NK-92 treated with Interleukin-12 subunit alpha and Interleukin-12 subunit beta, amount 100 ng/mL, for 24 hours (cell line): ENCODE measurements at regions not wholly inside any gene's neighbourhood (a gene's known extent, or its start where the extent isn't known, plus 50 kb on each side); places are given as distances from the start of the nearest gene placed in this dataset.

ENCODE experiments used
- DNase-seq: peaks from one replicate; lab custom pipeline; 2025; lab: John Stamatoyannopoulos, UW

DNA sequence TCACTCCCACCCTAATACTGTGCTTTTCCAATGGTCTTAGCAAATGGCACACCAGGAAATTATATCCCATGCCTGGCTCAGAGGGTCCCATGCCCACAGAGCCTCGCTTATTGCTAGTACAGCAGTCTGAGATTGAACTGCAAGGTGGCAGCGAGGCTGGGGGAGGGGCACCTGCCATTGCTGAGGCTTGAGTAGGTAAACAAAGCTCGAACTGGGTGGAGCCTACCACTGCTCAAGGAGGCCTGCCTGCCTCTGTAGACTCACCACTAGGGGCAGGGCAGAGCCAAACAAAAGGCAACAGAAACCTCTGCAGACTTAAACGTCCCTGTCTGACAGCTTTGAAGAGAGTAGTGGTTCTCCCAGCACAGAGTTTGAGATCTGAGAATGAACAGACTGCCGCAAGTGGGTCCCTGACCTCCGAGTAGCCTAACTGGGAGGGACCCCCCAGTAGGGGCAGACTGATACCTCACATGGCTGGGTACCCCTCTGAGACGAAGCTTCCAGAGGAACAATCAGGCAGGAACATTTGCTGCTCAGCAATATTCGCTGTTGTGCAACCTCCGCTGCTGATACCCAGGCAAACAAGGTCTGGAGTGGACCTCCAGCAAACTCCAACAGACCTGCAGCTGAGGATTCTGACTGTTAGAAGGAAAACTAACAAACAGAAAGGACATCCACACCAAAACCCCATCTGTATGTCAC is 150.7 kb upstream of the FOXA2 start:
- peak; percentile 19 for DNase-seq

DNA sequence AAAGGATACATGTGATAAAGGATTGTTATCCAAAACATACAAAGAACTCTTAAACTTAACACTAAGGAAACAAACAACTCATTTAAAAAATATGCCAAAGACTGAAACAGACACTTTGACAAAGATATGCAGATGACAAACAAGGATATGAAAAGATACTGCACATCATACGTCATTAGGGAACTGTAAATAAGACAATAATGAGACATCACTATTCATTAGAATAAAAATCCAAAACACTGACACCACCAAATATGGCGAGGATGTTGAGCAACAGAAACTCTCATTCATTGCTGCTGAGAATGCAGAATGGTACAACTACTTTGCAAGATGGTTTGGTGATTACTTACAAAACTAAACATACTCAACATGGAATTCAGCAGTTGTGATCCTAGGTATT is 156.5 kb upstream of the FOXA2 start:
- no peak for DNase-seq

DNA sequence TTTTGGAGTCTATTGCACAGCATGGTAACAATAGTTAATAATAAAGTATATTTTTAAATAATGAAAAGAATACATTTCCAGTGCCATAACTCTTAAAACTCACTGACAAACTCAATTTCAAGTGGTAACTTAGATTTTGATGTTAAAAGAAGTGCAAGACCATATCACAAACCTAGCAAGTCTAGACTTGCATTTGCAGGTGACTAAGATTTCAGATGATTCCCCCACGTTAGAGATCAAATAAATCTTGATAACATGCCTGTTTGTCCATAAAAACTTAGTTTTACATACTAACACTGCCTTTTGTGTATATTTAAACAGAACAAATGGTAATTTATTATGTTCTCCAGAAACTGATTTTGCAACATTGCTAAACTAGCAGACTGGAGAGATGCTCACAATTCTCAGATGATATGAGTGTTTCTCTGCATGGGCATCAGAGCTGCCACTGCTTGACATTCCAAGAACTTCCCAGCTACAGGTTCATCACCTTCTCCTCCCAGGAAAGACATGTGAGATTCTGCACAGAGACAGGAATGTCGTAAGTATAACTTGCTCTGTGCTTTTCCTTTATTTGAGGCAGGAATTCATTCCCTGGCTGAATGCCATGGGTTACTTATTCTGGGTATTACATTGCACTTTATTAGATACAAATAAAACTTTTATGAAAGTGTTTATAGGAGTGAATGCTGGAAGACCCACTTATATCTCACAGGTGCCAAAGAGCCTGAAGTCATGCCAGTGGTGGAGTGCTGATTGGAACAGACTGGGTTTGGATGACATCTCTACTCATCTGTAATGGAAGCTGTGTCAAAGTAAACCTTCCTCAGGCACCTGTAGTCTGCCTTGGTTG is 160.2 kb upstream of the FOXA2 start:
- no peak for DNase-seq

DNA sequence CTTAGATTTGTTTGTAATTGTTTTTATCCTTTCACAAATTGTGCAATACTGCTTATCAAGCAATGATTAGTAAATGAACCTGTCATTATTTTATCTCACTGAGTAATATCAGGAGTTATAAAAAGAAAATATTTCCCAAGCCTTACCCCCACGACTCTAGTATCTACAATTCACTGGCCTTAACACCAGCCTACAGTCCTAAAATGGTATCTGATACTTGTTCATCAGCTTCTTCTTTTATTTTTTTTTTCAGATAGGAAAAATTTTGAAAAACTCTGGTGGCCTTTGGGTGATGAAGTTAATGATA is 160.8 kb upstream of the FOXA2 start:
- DNase-seq = no peak

DNA sequence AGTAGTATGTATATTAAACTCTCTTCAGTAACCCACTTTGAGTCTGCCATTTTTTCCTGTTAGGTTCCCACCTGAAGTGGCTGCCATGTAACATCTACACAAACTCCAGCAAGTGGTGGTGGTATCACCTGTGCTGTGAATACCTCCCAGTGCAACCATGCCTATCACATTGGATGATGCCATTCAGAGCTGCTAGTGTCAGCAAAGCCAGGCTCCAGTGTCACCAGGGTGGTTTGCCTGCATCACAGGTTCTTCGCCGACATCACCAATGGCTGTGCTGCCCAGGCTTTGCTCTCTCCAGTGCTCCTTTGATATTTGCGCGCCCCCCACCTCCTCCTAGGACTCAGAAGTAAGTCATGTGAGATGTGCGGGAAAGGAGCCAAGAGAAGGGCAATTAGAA is 162.6 kb upstream of the FOXA2 start:
- DNase-seq = no peak

DNA sequence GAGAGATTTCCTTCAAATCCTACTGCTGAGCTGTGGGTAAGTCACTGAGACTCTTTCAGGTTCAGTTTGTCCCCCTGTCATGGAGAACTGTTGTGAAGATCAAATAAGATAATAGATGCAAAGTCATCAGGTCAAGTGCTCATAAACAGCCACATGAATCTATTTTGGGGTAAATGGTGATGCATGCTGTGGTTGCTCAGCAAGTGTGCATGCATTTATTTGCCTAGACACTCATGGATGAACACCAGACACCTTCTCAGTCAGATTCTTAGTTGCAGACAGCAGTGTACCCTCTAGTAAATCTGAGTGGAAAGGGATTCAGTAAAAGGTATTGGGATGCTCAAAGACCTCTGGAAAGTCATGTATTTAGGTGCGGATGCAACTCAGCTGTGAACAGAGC is 168.0 kb upstream of the FOXA2 start:
- DNase-seq = no peak

DNA sequence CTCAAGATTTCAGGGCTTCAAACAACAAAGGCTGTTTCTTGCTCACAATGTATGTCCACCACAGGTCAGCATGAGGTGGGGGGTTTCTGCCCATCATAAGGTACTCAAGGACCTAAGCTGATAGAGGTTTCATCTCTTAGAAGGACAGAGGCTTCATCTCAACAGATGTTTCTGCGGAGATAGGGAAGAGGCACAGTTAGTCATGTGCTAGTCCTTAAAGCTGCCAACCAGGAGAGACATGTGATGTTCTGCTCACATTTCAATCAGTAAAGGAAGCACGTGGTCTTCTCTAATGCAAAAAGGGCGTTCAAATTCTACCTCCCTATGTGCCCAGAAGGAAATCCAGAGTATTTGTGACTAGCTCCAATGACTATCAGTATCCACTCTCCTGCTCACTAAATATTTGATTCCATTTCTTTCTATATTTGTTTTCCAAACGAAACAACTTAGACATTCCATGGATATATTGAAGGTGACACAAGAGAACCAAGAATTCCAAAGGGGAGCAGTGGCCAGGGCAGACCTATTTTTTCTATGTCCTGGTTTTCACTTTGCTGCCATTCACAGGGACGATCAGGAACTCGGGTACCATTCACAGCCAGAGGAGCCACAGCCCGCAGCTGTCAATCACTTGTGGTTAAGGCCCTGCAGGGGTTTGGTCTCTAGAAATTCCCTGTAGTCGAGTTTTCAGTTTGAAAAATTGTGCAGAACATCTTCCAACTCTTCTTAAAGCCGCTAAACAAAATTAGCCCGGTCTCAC is 173.2 kb upstream of the FOXA2 start:
- no peak for DNase-seq

DNA sequence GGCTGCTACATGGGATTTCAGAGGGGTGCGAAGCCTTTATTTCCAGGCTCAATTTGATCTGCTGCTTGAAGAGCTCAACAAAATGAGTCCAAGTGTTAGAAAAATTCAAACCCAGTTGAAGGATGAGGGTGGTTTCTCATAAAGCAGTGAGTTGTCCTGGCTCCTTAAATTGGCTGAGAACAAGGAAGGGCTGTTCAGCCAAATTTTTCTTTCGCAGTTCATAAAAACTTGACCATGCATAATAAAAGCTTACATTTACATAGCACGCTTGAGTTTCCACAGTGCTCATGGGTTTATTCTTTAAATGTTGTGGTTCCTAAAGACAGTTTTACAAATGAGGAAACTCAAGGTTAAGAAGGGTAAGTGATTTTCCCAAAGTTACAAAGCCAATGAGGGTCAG is 174.4 kb upstream of the FOXA2 start:
- DNase-seq = no peak

DNA sequence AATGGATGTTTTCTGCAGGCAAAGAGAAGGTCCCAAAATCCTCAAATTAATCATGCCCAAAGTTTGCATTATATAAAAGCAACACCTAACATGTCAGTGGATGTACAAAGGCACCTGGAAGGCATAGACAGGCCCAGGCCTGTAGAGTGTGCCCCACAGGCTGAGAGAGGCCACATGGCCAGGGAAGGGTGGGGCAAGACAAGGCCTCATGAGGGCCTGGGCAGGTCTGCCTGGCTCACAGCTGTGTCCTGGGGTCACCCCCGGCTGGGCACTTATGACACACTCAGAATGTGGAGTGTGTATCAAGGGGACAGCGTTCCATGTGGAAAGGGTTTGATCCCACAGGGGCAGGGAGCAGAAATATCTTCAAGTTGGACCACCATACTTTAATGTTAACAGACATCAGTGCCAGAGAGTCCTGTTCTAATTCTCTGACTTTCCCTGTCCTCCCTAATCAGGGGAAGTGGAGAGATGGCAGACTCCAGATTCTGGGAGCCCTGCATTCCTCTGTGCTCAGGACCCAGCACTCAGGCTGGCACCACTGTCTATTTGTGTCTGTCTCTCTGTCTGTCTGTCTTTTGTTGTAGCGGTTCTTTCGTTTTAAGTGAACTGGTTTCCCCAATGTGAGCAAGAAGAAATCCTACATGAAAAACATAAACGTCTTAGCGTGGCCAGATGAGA is 178.3 kb upstream of the FOXA2 start:
- DNase-seq = no peak

DNA sequence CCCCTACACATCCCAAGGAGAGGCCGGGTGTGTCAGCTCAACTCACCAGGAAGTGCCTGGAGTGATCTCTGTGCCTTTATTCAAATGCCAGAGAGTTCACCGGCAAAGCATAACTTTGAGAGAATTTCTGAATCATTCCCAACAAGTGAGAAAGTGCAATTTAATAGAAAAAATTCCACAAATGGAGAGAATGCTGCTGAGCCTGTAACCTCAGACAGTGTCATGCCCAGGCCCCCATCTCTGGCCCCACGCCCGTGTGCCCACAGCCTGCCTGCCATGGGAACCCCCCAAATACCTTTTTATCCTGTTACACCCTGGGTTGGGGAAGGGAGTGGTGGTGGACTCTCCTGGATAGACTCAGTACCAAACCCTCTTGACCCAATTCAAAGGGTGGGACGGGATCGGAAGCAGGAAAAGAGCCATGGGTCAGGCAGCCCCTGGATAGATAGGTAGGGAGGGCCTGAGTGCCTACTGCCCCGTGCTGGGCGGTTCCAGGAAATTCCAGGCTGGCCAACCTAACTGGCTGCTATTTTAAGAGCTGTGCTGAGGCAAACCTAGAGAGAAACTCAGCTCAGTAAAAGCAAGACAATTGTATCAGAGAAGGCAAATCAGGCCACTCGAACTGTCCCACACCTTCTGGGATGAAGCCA is 179.0 kb upstream of the FOXA2 start:
- no peak for DNase-seq

DNA sequence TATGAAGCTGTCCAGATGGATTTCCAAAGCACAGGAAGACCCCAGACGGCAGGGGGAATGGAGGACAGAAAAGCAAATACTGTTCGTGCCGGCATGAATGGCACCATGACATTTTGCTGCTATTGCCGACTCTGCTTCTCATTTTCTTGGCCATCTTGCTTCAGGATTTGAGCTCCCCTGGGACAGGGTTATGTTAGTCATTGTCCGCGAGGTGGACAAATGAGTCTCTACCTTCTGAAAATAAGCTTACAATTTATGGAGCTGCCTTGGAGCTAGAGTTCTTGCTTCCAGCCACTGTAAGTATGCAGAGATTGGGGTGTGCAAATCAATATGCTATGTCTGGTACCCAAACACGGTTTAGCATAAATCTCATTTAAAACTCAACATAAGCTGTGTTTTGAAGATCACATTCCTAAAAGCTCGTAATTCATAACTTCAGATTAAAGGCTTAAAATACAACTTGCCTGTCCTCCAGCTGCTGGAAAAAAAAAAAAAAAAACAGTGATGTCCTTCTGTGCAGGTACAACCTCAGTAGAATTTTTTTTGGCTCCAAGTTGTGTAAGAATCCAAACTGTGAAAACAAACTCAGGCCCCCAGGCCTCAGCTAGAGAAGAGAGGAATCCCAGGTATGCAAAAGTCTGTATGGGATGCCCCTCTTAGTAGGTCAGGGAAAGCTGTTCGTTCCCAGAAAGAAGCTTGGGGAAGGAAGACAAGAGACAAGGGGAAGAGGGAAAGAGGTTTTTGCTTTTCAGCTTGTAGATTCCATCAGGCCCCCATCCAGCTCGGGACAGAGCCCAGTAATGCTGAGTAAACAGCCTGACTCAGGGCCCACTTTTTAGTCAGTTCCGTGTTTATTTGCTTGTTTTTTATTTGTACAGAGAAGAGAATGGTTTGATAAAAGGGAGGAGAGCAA is 184.2 kb upstream of the FOXA2 start:
- no peak for DNase-seq

DNA sequence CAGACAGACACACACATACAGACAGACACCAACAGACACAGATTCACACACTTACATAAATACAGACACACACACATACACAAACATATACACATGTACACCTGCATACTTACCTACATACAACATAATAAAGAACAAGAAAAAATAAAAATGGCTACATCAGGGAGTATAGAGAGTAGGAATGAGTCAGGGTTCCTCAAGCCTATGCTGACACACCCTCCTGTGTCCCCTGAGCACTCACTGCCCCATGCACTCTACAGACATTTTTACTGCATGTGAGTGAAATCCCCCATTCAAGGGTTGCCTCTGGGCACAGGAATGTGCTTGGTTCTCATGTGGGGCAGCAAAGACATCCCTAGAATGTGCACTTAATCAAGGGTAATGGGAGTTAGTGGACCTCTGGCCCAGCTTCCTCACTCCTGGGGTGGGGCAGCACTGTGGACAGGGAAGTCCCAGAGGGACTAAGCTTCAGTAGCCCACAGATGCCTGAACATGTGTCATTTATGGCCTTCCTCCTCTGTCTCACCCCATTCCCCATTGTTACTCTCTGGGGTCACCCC is 185.9 kb upstream of the FOXA2 start:
- DNase-seq = no peak

DNA sequence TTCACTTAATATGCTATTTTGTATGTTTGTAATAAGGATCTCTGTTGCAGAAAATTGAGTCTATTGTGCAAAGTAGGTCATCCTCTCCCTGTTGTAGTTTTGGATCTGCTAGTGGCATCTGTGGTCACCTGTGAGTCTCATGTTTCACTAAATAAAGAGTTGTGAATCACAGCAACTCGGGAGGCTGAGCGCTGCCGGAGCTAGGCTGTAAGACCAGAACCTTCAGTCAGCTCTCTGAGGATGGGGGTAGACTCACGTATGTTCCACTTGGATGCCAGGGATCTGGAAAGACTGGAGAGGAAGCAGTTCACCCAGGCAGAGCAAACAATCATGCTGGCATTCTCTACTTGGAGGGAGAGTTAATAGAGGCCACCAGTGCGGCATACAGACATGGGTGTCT is 187.3 kb upstream of the FOXA2 start:
- no peak for DNase-seq

DNA sequence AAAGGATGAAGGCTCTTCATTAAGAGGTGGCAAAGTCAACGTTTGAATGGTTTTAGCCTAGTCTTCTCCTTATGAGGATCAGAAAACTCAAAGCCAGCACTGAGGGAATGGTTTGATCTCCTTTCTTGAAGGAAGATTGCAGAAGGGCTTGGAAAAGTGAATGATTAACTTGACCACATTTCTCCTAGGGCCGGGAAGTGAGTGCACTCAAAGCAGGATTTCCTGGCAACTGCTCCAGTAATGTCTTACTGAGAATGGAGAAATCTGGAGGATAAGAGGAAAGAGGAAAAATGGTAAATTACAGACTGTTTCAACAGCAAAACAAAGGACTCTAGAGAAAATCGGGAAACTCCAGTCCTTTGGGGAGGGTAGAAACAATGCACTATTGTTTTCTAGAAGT is 189.0 kb upstream of the FOXA2 start:
- no peak for DNase-seq

DNA sequence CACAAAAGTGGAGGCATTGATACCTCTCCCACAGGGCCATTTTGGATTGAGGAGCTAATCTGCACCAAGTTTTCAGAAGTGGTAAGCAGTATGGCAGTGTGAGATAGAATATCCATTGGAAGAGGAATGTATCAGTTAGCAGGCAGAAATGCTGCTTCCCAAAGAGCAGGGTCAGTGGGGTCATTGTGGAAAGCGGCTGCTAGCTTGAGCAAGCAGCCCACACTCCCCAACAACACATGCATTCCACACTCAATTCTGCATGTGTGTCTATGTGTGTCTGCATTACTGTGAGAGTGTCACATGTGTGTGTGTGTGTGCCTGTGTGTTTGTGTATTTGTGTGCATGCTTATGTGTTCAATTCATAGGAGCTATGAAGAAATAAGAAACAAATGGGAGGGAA is 190.9 kb upstream of the FOXA2 start:
- DNase-seq = no peak

DNA sequence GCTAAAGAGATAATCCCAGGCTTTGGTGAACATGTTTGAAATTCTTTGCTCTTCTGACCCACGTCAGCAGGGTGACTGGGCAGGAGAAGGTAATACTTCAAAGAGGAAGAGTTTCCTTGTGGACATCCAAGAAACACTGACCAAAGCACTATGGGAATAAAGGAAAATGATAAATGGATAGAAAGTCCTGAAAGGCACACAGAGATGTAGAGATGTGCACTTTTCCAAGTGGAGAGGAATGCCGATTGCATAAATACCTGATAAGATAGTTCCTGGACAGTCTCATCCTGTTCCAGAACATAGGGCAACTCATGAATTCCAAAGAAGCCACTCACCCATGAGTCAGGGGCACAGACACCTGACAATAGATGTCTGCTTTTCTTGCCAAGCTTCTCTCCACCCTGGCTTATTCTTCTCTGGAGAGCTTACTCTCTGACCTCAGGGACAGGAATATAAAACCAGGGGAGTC is 191.3 kb upstream of the FOXA2 start:
- DNase-seq = no peak

DNA sequence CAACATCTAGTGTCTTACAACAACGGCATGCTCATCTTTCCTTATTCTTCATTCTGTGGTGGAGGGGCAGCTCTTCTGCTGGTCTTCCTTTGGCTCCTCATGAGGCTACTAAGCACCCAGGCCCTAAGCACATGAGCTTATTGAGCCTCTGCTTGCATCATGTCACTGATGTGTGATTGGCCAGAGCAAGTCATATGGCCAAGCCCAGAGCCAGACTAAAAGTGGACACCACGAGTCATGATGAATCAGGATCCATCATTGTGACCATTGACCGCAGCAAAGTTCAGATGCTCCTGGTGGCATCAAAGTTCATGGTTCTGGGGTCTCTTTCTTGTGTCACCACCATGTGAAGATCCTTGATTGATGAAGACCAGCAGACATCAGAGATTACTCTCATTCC is 192.0 kb upstream of the FOXA2 start:
- DNase-seq = no peak

DNA sequence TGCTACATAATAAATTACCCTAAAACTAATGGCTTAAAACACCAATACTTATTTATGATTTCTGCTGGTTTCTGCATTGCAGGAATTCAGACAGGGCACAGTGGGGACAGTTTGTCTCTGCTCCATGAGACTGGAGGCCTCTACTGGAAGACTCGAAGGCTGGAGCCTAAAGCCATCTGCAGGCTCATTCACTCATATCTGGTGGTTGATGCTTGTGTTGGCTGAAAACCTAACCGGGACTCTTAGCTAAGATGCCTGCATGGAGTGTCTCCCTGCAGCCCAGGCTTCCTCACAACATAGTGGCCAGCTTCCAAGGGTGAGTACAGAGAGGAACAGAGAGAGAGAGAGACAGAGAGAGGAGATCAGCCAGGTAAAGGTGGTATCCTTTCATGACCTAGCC is 195.5 kb upstream of the FOXA2 start:
- no peak for DNase-seq

DNA sequence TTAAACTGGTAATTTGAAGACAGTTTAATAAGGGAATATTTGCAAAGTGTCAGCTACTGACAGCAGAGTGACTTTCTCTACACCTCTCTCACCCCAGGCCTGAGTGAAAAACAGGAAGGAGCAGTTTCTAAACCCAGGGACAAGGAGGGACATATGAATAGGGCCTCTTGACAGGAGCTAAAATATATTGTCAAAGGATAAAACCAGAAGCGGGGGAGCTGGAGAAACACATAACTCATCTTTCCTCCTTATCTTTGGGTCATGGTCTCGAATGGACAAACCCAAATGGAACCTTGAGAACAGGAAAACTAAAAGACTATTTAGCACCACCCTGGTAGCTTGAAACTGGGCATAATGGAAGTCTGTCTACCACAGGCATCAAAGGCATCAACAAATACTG is 197.5 kb upstream of the FOXA2 start:
- DNase-seq = no peak

DNA sequence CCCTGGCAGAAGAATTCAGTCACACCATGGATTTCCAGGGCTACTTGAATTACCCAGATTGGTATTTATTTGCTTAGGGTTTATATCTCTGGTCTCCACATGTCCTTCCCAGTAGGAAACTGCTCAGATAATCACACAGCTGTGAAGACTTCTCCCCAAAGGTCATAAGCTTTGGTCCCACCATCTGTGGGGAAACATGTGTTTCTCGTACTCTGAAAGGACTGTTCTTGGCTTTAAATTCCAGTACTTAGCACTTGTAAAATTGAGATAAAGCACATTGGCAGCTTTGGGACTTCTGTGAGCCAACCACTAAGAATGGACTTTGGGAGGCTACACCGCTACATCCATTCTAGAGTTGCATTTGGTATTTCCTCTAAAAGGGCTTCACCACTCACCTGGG is 205.3 kb upstream of the FOXA2 start:
- no peak for DNase-seq

DNA sequence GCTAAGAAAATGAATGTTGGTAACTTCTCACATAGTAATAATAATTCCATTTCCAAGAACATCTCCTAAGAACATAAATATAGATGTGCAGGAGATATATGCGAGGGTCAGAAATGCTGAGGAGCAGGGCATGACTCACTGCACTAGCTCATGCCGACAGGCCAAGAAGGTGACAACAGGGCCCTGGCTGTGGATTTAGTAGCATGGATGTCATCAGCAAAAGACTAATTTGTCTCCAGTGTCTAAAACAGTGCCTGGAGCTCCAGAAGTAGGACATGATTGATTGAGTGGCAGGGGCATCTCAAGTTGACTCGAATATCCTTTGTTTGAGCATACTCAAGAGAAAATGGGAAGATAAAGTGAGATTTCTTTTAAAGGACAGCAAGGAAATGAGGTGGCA is 207.0 kb upstream of the FOXA2 start:
- DNase-seq = no peak
